ENCODE measurements at regions not wholly inside any gene's neighbourhood (a gene's known extent, or its start where the extent isn't known, plus 50 kb on each side); places are given as distances from the start of the nearest gene placed in this dataset.
"Not testable (repeated sequence)": the region's sequence is repeated elsewhere in the genome, so short reads cannot be mapped to it uniquely, and the experiment has no call there.

GRCh38 chrX:121457096-121457495 lies 409.7 kb downstream of the GLUD2 start:
- no peak for DNase-seq

GRCh38 chrX:121479406-121479805 lies 432.0 kb downstream of the GLUD2 start:
- no peak for DNase-seq

GRCh38 chrX:121496966-121497365 lies 449.6 kb downstream of the GLUD2 start:
- DNase-seq, result no peak

- DNase-seq, result no peak
Observed at GRCh38 chrX:121504153-121504552, 456.7 kb downstream of the GLUD2 start.

GRCh38 chrX:121546317-121546716 lies 498.9 kb downstream of the GLUD2 start:
- no peak for DNase-seq

GRCh38 chrX:121558886-121559285 lies 511.5 kb downstream of the GLUD2 start:
- no peak for DNase-seq

GRCh38 chrX:121562616-121563015 lies 515.2 kb downstream of the GLUD2 start:
- no peak for DNase-seq

- DNase-seq, result no peak
Observed at GRCh38 chrX:121569609-121570008, 522.2 kb downstream of the GLUD2 start.

GRCh38 chrX:121570072-121570841 lies 522.8 kb downstream of the GLUD2 start:
- no peak for DNase-seq

- no peak for DNase-seq
Observed at GRCh38 chrX:121571333-121571732, 523.9 kb downstream of the GLUD2 start.

GRCh38 chrX:121574384-121574783 lies 527.0 kb downstream of the GLUD2 start:
- DNase-seq, result not testable (repeated sequence)

GRCh38 chrX:121579016-121579760 lies 531.8 kb downstream of the GLUD2 start:
- no peak for DNase-seq

GRCh38 chrX:121581885-121582284 lies 534.5 kb downstream of the GLUD2 start:
- DNase-seq, result peak; percentile 33

- DNase-seq, result no peak
Observed at GRCh38 chrX:121585626-121586025, 538.2 kb downstream of the GLUD2 start.

GRCh38 chrX:121592884-121593283 lies 545.5 kb downstream of the GLUD2 start:
- no peak for DNase-seq

GRCh38 chrX:121598356-121598755 lies 550.9 kb downstream of the GLUD2 start:
- no peak for DNase-seq

GRCh38 chrX:121635141-121635540 lies 587.7 kb downstream of the GLUD2 start:
- DNase-seq, result no peak

GRCh38 chrX:121639781-121640180 lies 592.4 kb downstream of the GLUD2 start:
- no peak for DNase-seq

GRCh38 chrX:121641560-121641959 lies 594.1 kb downstream of the GLUD2 start:
- no peak for DNase-seq

GRCh38 chrX:121642415-121642814 lies 595.0 kb downstream of the GLUD2 start:
- no peak for DNase-seq

- no peak for DNase-seq
Observed at GRCh38 chrX:121649417-121649816, 602.0 kb downstream of the GLUD2 start.

GRCh38 chrX:121655276-121655675 lies 607.9 kb downstream of the GLUD2 start:
- DNase-seq, result no peak

- no peak for DNase-seq
Observed at GRCh38 chrX:121666171-121666570, 618.8 kb downstream of the GLUD2 start.

GRCh38 chrX:121671649-121672048 lies 624.2 kb downstream of the GLUD2 start:
- DNase-seq, result no peak

Data from islet precursor cell (in vitro differentiated cells).